Neural progenitor cell (in vitro differentiated cells): ENCODE measurements at regions not wholly inside any gene's neighbourhood (a gene's known extent, or its start where the extent isn't known, plus 50 kb on each side); places are given as distances from the start of the nearest gene placed in this dataset.
"Not testable (repeated sequence)": the region's sequence is repeated elsewhere in the genome, so short reads cannot be mapped to it uniquely, and the experiment has no call there.

Experiments
- DNase-seq: peaks from one replicate; pipeline ENCODE4 v3.0.0-alpha.2; 2016; ENCODE audit warnings: low spot score
- H2AFZ ChIP-seq: fragments of 200-600 bp; sonication (generic); replicated peaks from 2 replicates; pipeline ENCODE4 v1.6.1; 2016; ENCODE audit warnings: antibody characterized with exemption
- H3F3A ChIP-seq: fragments of 200-600 bp; sonication (generic); 2 replicates; pipeline ENCODE4 v1.6.1; 2016; ENCODE audit warnings: antibody characterized with exemption, low read depth
- H3K27ac ChIP-seq: fragments of 200-600 bp; sonication (generic); 2 replicates; pipeline ENCODE4 v1.5.1; 2016; ENCODE audit warnings: mild to moderate bottlenecking
- H3K27me3 ChIP-seq: fragments of 200-600 bp; sonication (generic); 2 replicates; pipeline ENCODE4 v1.6.1; 2016; ENCODE audit warnings: mild to moderate bottlenecking, moderate library complexity
- H3K36me3 ChIP-seq: fragments of 200-600 bp; sonication (generic); 2 replicates; pipeline ENCODE4 v1.5.1; 2016
- H3K4me1 ChIP-seq: fragments of 200-600 bp; sonication (generic); 2 replicates; pipeline ENCODE4 v1.6.1; 2016; ENCODE audit warnings: mixed run types
- H3K4me2 ChIP-seq: fragments of 200-600 bp; sonication (generic); 2 replicates; pipeline ENCODE4 v1.6.1; 2016
- H3K4me3 ChIP-seq: fragments of 200-600 bp; sonication (generic); 2 replicates; pipeline ENCODE4 v1.5.1; 2016
- H3K79me2 ChIP-seq: fragments of 200-600 bp; sonication (generic); 2 replicates; pipeline ENCODE4 v1.6.1; 2016; ENCODE audit warnings: low read depth
- H3K9ac ChIP-seq: fragments of 200-600 bp; sonication (generic); 2 replicates; pipeline ENCODE4 v1.6.1; 2016
- H3K9me3 ChIP-seq: fragments of 200-600 bp; sonication (generic); 2 replicates; pipeline ENCODE4 v1.5.1; 2016; ENCODE audit warnings: low read depth
- H4K20me1 ChIP-seq: fragments of 200-600 bp; sonication (generic); 2 replicates; pipeline ENCODE4 v1.6.1; 2016; ENCODE audit warnings: low read depth
- H3K27ac Mint-ChIP-seq: 3 replicates; pipeline ENCODE4 v1.8.0; 2021; ENCODE audit warnings: mixed read lengths
- H3K27me3 Mint-ChIP-seq: 2 replicates; pipeline ENCODE4 v1.8.0; 2022; ENCODE audit warnings: low read depth, mild to moderate bottlenecking, inconsistent platforms, moderate library complexity, mixed read lengths; ENCODE audit not compliant: insufficient read depth
- H3K36me3 Mint-ChIP-seq: 3 replicates; pipeline ENCODE4 v1.8.0; 2021; ENCODE audit warnings: mixed read lengths
- H3K4me1 Mint-ChIP-seq: 3 replicates; pipeline ENCODE4 v1.8.0; 2021; ENCODE audit warnings: mixed read lengths
- H3K4me3 Mint-ChIP-seq: 3 replicates; pipeline ENCODE4 v1.8.0; 2021; ENCODE audit warnings: mild to moderate bottlenecking, moderate library complexity, mixed read lengths
- H3K9me3 Mint-ChIP-seq: 3 replicates; pipeline ENCODE4 v1.8.0; 2020; ENCODE audit warnings: mixed read lengths

- not testable (repeated sequence) for H4K20me1 ChIP-seq, H3K4me3 Mint-ChIP-seq, H3K27me3 ChIP-seq, H3K36me3 Mint-ChIP-seq, H3K9me3 ChIP-seq, H3K4me1 Mint-ChIP-seq, H3K36me3 ChIP-seq, H2AFZ ChIP-seq, H3K9me3 Mint-ChIP-seq, H3K4me3 ChIP-seq, H3F3A ChIP-seq, H3K4me2 ChIP-seq, H3K27ac ChIP-seq, H3K9ac ChIP-seq, H3K4me1 ChIP-seq, H3K27me3 Mint-ChIP-seq, DNase-seq, H3K79me2 ChIP-seq, H3K27ac Mint-ChIP-seq
Observed at GRCh38 chr22:10685436-10685835, 4842.6 kb upstream of the OR11H1 start.

- not testable (repeated sequence) for H3F3A ChIP-seq, H3K4me2 ChIP-seq, H3K9me3 ChIP-seq, H3K36me3 ChIP-seq, H3K4me1 Mint-ChIP-seq, DNase-seq, H3K4me3 Mint-ChIP-seq, H3K27me3 Mint-ChIP-seq, H3K4me3 ChIP-seq, H3K9ac ChIP-seq, H3K9me3 Mint-ChIP-seq, H3K4me1 ChIP-seq, H2AFZ ChIP-seq, H3K27ac ChIP-seq, H3K36me3 Mint-ChIP-seq, H3K27ac Mint-ChIP-seq, H4K20me1 ChIP-seq, H3K27me3 ChIP-seq, H3K79me2 ChIP-seq
Observed at GRCh38 chr22:10687256-10687655, 4840.7 kb upstream of the OR11H1 start.

- H4K20me1 ChIP-seq, H3F3A ChIP-seq, H3K9ac ChIP-seq, H3K4me2 ChIP-seq, H3K79me2 ChIP-seq, H3K36me3 ChIP-seq, H3K27me3 ChIP-seq, H3K4me1 Mint-ChIP-seq, H2AFZ ChIP-seq, H3K9me3 ChIP-seq, H3K27ac Mint-ChIP-seq, H3K9me3 Mint-ChIP-seq, H3K4me3 Mint-ChIP-seq, H3K4me3 ChIP-seq, H3K36me3 Mint-ChIP-seq, H3K27ac ChIP-seq, H3K27me3 Mint-ChIP-seq, H3K4me1 ChIP-seq, DNase-seq: not testable (repeated sequence)
Observed at GRCh38 chr22:10698836-10699235, 4829.2 kb upstream of the OR11H1 start.

GRCh38 chr22:10699301-10700097 is 4828.5 kb upstream of the OR11H1 start:
- H3K4me3 Mint-ChIP-seq, H3K9ac ChIP-seq, H3K4me2 ChIP-seq, H3K27me3 ChIP-seq, H3K4me3 ChIP-seq, H3K27me3 Mint-ChIP-seq, H3K27ac Mint-ChIP-seq, H3K4me1 ChIP-seq, H3K36me3 Mint-ChIP-seq, H3K79me2 ChIP-seq, H3K4me1 Mint-ChIP-seq, H3F3A ChIP-seq, DNase-seq, H3K36me3 ChIP-seq, H4K20me1 ChIP-seq, H3K9me3 Mint-ChIP-seq, H3K9me3 ChIP-seq, H2AFZ ChIP-seq, H3K27ac ChIP-seq: not testable (repeated sequence)

- H2AFZ ChIP-seq, H3K9ac ChIP-seq, H3K27me3 Mint-ChIP-seq, H3K27me3 ChIP-seq, H3K4me2 ChIP-seq, H3K36me3 ChIP-seq, H3K4me1 ChIP-seq, H4K20me1 ChIP-seq, H3F3A ChIP-seq, DNase-seq, H3K36me3 Mint-ChIP-seq, H3K27ac ChIP-seq, H3K4me3 ChIP-seq, H3K4me3 Mint-ChIP-seq, H3K79me2 ChIP-seq, H3K9me3 Mint-ChIP-seq, H3K27ac Mint-ChIP-seq, H3K4me1 Mint-ChIP-seq: not testable (repeated sequence)
- peaks cover 23% of the 10 kb centered on the region for H3K9me3 ChIP-seq
Observed at GRCh38 chr22:10708175-10708574, 4819.8 kb upstream of the OR11H1 start.

GRCh38 chr22:10710923-10711322 is 4817.1 kb upstream of the OR11H1 start:
- H3K4me3 ChIP-seq, H3K27ac ChIP-seq, H3K4me1 Mint-ChIP-seq, H3K9ac ChIP-seq, DNase-seq, H3K36me3 Mint-ChIP-seq, H3K27me3 ChIP-seq, H3K27ac Mint-ChIP-seq, H3K4me1 ChIP-seq, H3K4me2 ChIP-seq, H3F3A ChIP-seq, H3K36me3 ChIP-seq, H3K79me2 ChIP-seq, H3K27me3 Mint-ChIP-seq, H4K20me1 ChIP-seq, H3K4me3 Mint-ChIP-seq, H2AFZ ChIP-seq: not testable (repeated sequence)
- H3K9me3 ChIP-seq, result peaks cover 30% of the 10 kb centered on the region
- peaks cover 28% of the 10 kb centered on the region for H3K9me3 Mint-ChIP-seq

GRCh38 chr22:10722804-10723203 is 4805.2 kb upstream of the OR11H1 start:
- H4K20me1 ChIP-seq, H3K4me3 Mint-ChIP-seq, DNase-seq, H3K36me3 ChIP-seq, H3K4me1 Mint-ChIP-seq, H3K36me3 Mint-ChIP-seq, H2AFZ ChIP-seq, H3K4me1 ChIP-seq, H3K79me2 ChIP-seq, H3K27ac ChIP-seq, H3K4me2 ChIP-seq, H3K27me3 ChIP-seq, H3K27ac Mint-ChIP-seq, H3K27me3 Mint-ChIP-seq, H3K4me3 ChIP-seq, H3K9ac ChIP-seq, H3F3A ChIP-seq: not testable (repeated sequence)
- H3K9me3 Mint-ChIP-seq, result peaks cover 84% of the 10 kb centered on the region
- H3K9me3 ChIP-seq, result peaks cover 10% of the 10 kb centered on the region

GRCh38 chr22:10723966-10724365 is 4804.0 kb upstream of the OR11H1 start:
- not testable (repeated sequence) for H3K27me3 Mint-ChIP-seq, H3K27me3 ChIP-seq, H3K27ac ChIP-seq, H3K4me3 Mint-ChIP-seq, H3K4me1 Mint-ChIP-seq, H2AFZ ChIP-seq, DNase-seq, H4K20me1 ChIP-seq, H3K27ac Mint-ChIP-seq, H3K4me2 ChIP-seq, H3K36me3 ChIP-seq, H3K4me3 ChIP-seq, H3K9ac ChIP-seq, H3F3A ChIP-seq, H3K4me1 ChIP-seq, H3K36me3 Mint-ChIP-seq, H3K79me2 ChIP-seq
- H3K9me3 ChIP-seq, result peaks cover 14% of the 10 kb centered on the region
- H3K9me3 Mint-ChIP-seq, result peaks cover 86% of the 10 kb centered on the region
